ENCODE measurements at regions not wholly inside any gene's neighbourhood (a gene's known extent, or its start where the extent isn't known, plus 50 kb on each side); places are given as distances from the start of the nearest gene placed in this dataset.

DNA sequence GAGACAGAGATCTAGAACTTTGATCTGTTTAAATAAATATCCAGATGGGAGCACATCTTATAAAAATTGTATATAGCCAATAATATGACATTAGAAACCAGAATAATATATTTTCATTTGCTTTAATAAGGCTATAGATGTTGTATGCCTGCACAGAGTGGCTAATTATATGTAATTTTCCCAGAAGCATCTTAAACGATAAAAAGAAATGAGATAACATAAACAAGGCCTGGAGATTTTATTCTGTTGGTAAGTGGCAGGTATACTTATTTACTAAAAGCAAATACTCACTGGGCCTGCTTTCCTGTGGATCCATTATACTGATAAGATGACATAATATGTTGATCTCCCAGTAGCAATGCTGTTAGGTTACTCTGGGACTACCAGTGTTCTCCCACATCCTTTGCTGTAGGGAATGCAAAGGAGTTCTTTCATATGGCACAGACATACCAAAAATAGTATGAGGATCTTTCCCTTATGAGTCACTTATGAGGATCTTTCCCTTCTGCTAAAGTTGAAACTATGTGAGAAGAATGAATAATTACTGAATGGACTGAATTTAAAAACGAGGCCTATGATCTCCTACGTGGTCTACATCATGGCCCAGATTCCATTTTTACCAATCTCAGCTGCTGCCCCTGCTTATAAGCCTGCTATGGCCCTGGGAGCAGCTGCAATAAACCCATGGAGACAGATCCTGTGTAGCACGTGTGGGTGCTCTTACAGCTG lies 112.1 kb downstream of the NUDT12 start:
- H3K9ac ChIP-seq (ENCODE audit: low read depth, low read length, poor library complexity, severe bottlenecking) = no peak overlapping the region

DNA sequence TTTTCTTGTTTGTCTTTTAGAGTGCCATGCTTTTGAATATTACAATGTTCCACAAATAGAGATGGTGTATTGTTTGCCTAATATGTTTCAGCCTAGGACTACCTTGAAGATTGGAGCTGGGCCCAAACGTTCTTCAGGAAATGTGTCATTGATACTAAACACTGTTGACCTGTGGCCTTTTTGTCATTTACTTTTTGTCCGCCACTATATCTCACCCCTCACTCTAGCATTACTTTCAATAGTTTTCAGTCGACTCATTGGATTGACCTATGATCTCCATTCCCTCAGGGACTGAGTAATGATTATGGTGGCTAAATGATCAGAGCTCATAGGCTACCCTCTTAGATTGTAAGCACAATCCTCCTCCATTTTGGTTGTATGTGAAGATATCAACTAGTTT lies 115.8 kb downstream of the NUDT12 start:
- Histone ChIP-seq H3F3A (ENCODE audit: low read depth) (no peaks in the 10 kb centered on the region), H3K4me2 (ENCODE audit: low read depth, low read length, poor library complexity, severe bottlenecking) (no peak overlapping the region), H2AFZ (ENCODE audit: low read length) (no peak overlapping the region), H3K9ac (ENCODE audit: low read depth, low read length, poor library complexity, severe bottlenecking) (no peak overlapping the region), H3K36me3 (ENCODE audit: insufficient read depth, low read length) (no peaks in the 10 kb centered on the region), H3K9me2 (replicated peaks; ENCODE audit: low read depth, low read length) (no peaks in the 10 kb centered on the region), H3K9me3 (ENCODE audit: insufficient read depth, low read depth, low read length) (no peaks in the 10 kb centered on the region), H3K4me3 (ENCODE audit: low read length, poor library complexity, severe bottlenecking) (no peak overlapping the region), H4K20me1 (ENCODE audit: insufficient read depth, low read length, poor library complexity, severe bottlenecking) (no peaks in the 10 kb centered on the region), H3K4me1 (ENCODE audit: insufficient read depth, low read length, poor library complexity, severe bottlenecking) (no peaks in the 10 kb centered on the region), H3K27me3 (ENCODE audit: insufficient read depth, low read length, poor library complexity, severe bottlenecking) (no peaks in the 10 kb centered on the region), H3K79me2 (ENCODE audit: insufficient read depth, low read length) (no peaks in the 10 kb centered on the region)
- TF ChIP-seq, protein P1, sequence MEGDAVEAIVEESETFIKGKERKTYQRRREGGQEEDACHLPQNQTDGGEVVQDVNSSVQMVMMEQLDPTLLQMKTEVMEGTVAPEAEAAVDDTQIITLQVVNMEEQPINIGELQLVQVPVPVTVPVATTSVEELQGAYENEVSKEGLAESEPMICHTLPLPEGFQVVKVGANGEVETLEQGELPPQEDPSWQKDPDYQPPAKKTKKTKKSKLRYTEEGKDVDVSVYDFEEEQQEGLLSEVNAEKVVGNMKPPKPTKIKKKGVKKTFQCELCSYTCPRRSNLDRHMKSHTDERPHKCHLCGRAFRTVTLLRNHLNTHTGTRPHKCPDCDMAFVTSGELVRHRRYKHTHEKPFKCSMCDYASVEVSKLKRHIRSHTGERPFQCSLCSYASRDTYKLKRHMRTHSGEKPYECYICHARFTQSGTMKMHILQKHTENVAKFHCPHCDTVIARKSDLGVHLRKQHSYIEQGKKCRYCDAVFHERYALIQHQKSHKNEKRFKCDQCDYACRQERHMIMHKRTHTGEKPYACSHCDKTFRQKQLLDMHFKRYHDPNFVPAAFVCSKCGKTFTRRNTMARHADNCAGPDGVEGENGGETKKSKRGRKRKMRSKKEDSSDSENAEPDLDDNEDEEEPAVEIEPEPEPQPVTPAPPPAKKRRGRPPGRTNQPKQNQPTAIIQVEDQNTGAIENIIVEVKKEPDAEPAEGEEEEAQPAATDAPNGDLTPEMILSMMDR (conservative IDR thresholded peaks at IDR 0.05; ENCODE audit: low read length) = no peak
- TF ChIP-seq EZH2phosphoT487 (IDR thresholded peaks at IDR 0.05; ENCODE audit: borderline replicate concordance) = no peak

More for the DNA sequence above, 112.1 kb downstream of the NUDT12 start:
- H3K79me2 ChIP-seq (ENCODE audit: insufficient read depth, low read length) = no peaks in the 10 kb centered on the region
- H3K4me2 ChIP-seq (ENCODE audit: low read depth, low read length, poor library complexity, severe bottlenecking) = no peak overlapping the region
- no peaks in the 10 kb centered on the region for H3K9me2 ChIP-seq (replicated peaks; ENCODE audit: low read depth, low read length)
- TF ChIP-seq EZH2phosphoT487 (IDR thresholded peaks at IDR 0.05; ENCODE audit: borderline replicate concordance) = no peak
- TF ChIP-seq, protein P1 (conservative IDR thresholded peaks at IDR 0.05; ENCODE audit: low read length) = no peak
- no peak overlapping the region for H2AFZ ChIP-seq (ENCODE audit: low read length)
- H3K4me3 ChIP-seq (ENCODE audit: low read length, poor library complexity, severe bottlenecking) = no peak overlapping the region
- no peaks in the 10 kb centered on the region for H3K9me3 ChIP-seq (ENCODE audit: insufficient read depth, low read depth, low read length)
- H4K20me1 ChIP-seq (ENCODE audit: insufficient read depth, low read length, poor library complexity, severe bottlenecking) = no peaks in the 10 kb centered on the region
- H3K4me1 ChIP-seq (ENCODE audit: insufficient read depth, low read length, poor library complexity, severe bottlenecking) = no peaks in the 10 kb centered on the region
- no peaks in the 10 kb centered on the region for H3F3A ChIP-seq (ENCODE audit: low read depth)
- H3K27me3 ChIP-seq (ENCODE audit: insufficient read depth, low read length, poor library complexity, severe bottlenecking) = no peaks in the 10 kb centered on the region
- no peaks in the 10 kb centered on the region for H3K36me3 ChIP-seq (ENCODE audit: insufficient read depth, low read length)

DNA sequence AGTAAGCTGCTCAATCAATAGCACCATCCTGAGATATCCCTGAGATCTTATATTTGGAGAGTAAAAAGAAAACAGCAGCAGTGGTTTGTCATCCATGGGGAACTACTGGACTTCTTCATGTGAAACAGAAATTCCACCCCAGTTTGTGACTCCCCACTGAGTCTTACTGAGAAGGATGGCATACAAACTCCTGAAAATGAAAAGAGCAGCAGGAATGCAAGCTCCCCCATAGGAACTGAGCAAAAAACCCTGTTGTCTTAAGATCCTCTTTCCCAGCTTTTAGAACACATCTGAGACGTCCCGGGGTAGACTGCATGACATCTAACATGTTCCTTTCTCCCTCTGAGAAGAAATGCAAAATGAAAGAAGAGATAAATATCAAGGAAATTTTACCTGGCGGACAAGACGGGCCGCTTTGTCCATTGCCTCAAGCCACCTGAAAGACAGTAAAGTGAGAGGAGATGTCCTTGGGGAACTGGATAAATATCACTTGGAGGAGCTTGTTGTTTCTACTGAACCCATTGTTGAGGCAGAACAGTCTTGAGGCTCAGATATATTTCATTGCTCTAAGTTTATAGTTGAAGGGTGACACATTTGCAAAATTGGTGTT lies 117.1 kb downstream of the NUDT12 start:
- no peak overlapping the region for H3K9ac ChIP-seq (ENCODE audit: low read depth, low read length, poor library complexity, severe bottlenecking)
- no peaks in the 10 kb centered on the region for H3K9me2 ChIP-seq (replicated peaks; ENCODE audit: low read depth, low read length)
- no peaks in the 10 kb centered on the region for H3K4me1 ChIP-seq (ENCODE audit: insufficient read depth, low read length, poor library complexity, severe bottlenecking)
- no peak overlapping the region for H3K4me2 ChIP-seq (ENCODE audit: low read depth, low read length, poor library complexity, severe bottlenecking)
- H3K27me3 ChIP-seq (ENCODE audit: insufficient read depth, low read length, poor library complexity, severe bottlenecking) = no peaks in the 10 kb centered on the region
- H3K4me3 ChIP-seq (ENCODE audit: low read length, poor library complexity, severe bottlenecking) = no peak overlapping the region
- no peaks in the 10 kb centered on the region for H4K20me1 ChIP-seq (ENCODE audit: insufficient read depth, low read length, poor library complexity, severe bottlenecking)
- H2AFZ ChIP-seq (ENCODE audit: low read length) = no peak overlapping the region
- TF ChIP-seq, protein P1 (conservative IDR thresholded peaks at IDR 0.05; ENCODE audit: low read length) = no peak
- no peak for TF ChIP-seq EZH2phosphoT487 (IDR thresholded peaks at IDR 0.05; ENCODE audit: borderline replicate concordance)
- no peaks in the 10 kb centered on the region for H3F3A ChIP-seq (ENCODE audit: low read depth)
- no peaks in the 10 kb centered on the region for H3K79me2 ChIP-seq (ENCODE audit: insufficient read depth, low read length)
- no peaks in the 10 kb centered on the region for H3K9me3 ChIP-seq (ENCODE audit: insufficient read depth, low read depth, low read length)
- H3K36me3 ChIP-seq (ENCODE audit: insufficient read depth, low read length) = no peaks in the 10 kb centered on the region

All from Loucy (cell line).